Gastrocnemius medialis (tissue), 4 donors: ENCODE measurements at regions not wholly inside any gene's neighbourhood (a gene's known extent, or its start where the extent isn't known, plus 50 kb on each side); places are given as distances from the start of the nearest gene placed in this dataset.

Experiments
- CTCF ChIP-seq, 5 experiments: fragments of 450-650 bp in 3 of 5; fragments of 200-600 bp in 2 of 5; sonication (generic) in 2 of 5; IDR thresholded peaks in 4 of 5; conservative IDR thresholded peaks in 1 of 5; 1 replicate in 4 of 5; 2 replicates in 1 of 5; pipeline ENCODE4 v1.5.1; 2016 to 2019; ENCODE audit warnings: antibody characterized with exemption in 5 of 5, mild to moderate bottlenecking in 3 of 5, moderate library complexity in 3 of 5
- POLR2A ChIP-seq, 2 donors: fragments of 450-650 bp; IDR thresholded peaks; one replicate each; pipeline ENCODE4 v1.6.1; 2017; ENCODE audit warnings: antibody characterized with exemption in 2 of 2, mild to moderate bottlenecking in 2 of 2, moderate library complexity in 2 of 2

GRCh38 chr3:144868506-144868905 is 896.9 kb downstream of the DIPK2A start:
- TF ChIP-seq CTCF (IDR thresholded peaks at IDR 0.05 in 4 of 5, conservative IDR thresholded peaks at IDR 0.05 in 1 of 5) = no peak
- no peak for TF ChIP-seq POLR2A (IDR thresholded peaks at IDR 0.05)
